ENCODE measurements at regions not wholly inside any gene's neighbourhood (a gene's known extent, or its start where the extent isn't known, plus 50 kb on each side); places are given as distances from the start of the nearest gene placed in this dataset.
"Not testable (repeated sequence)": the region's sequence is repeated elsewhere in the genome, so short reads cannot be mapped to it uniquely, and the experiment has no call there.

GRCh38 chr3:13136848-13137247, 63.6 kb upstream of the IQSEC1 start:
- not testable (repeated sequence) for TF ChIP-seq HDAC2 (IDR thresholded peaks at IDR 0.05); POLR2AphosphoS5 (IDR thresholded peaks at IDR 0.05; ENCODE audit: low read length); CTCF (IDR thresholded peaks at IDR 0.05 in 2 of 3, conservative IDR thresholded peaks at IDR 0.05 in 1 of 3; ENCODE audit: control insufficient read depth in 2 of 3, extremely low read depth in 1 of 3, insufficient read depth in 1 of 3, low read depth in 3 of 3, low read length in 3 of 3); POLR2AphosphoS2 (IDR thresholded peaks at IDR 0.05; ENCODE audit: low read depth, low read length); BHLHE40 (IDR thresholded peaks at IDR 0.05; ENCODE audit: borderline replicate concordance in 1 of 2, low read depth in 2 of 2, low read length in 1 of 2); EED (IDR thresholded peaks at IDR 0.05; ENCODE audit: low read depth); SMC3 (IDR thresholded peaks at IDR 0.05; ENCODE audit: borderline replicate concordance, low read length); SKIL (IDR thresholded peaks at IDR 0.05; ENCODE audit: low read depth, poor library complexity, severe bottlenecking)
